ENCODE measurements at regions not wholly inside any gene's neighbourhood (a gene's known extent, or its start where the extent isn't known, plus 50 kb on each side); places are given as distances from the start of the nearest gene placed in this dataset.

GRCh38 chr22:49600891-49601431, 226.7 kb downstream of the BRD1 start:
- H3K4me3 ChIP-seq (ENCODE audit: low read depth, low read length): no peak overlapping the region
- no peak for TF ChIP-seq CTCF (IDR thresholded peaks at IDR 0.05; ENCODE audit: borderline replicate concordance, insufficient read depth, low read depth, low read length)

GRCh38 chr22:49600468-49600867, 227.2 kb downstream of the BRD1 start:
- TF ChIP-seq CTCF (IDR thresholded peaks at IDR 0.05; ENCODE audit: borderline replicate concordance, insufficient read depth, low read depth, low read length): no peak
- no peak overlapping the region for H3K4me3 ChIP-seq (ENCODE audit: low read depth, low read length)

- no peak overlapping the region for H3K4me3 ChIP-seq (ENCODE audit: low read depth, low read length)
- no peak for TF ChIP-seq CTCF (IDR thresholded peaks at IDR 0.05; ENCODE audit: borderline replicate concordance, insufficient read depth, low read depth, low read length)
Measured at GRCh38 chr22:49599691-49600455, 227.8 kb downstream of the BRD1 start.

GRCh38 chr22:49599039-49599438, 228.6 kb downstream of the BRD1 start:
- H3K4me3 ChIP-seq (ENCODE audit: low read depth, low read length): no peak overlapping the region
- no peak for TF ChIP-seq CTCF (IDR thresholded peaks at IDR 0.05; ENCODE audit: borderline replicate concordance, insufficient read depth, low read depth, low read length)

- H3K4me3 ChIP-seq (ENCODE audit: low read depth, low read length): no peak overlapping the region
- TF ChIP-seq CTCF (IDR thresholded peaks at IDR 0.05; ENCODE audit: borderline replicate concordance, insufficient read depth, low read depth, low read length): no peak
Measured at GRCh38 chr22:49598338-49598737, 229.3 kb downstream of the BRD1 start.

- H3K4me3 ChIP-seq (ENCODE audit: low read depth, low read length): no peak overlapping the region
- no peak for TF ChIP-seq CTCF (IDR thresholded peaks at IDR 0.05; ENCODE audit: borderline replicate concordance, insufficient read depth, low read depth, low read length)
Measured at GRCh38 chr22:49597428-49598039, 230.1 kb downstream of the BRD1 start.
